ENCODE measurements at regions not wholly inside any gene's neighbourhood (a gene's known extent, or its start where the extent isn't known, plus 50 kb on each side); places are given as distances from the start of the nearest gene placed in this dataset.
"Not testable (repeated sequence)": the region's sequence is repeated elsewhere in the genome, so short reads cannot be mapped to it uniquely, and the experiment has no call there.

GRCh38 chr3:28575746-28576613, 227.4 kb upstream of the AZI2 start:
- no peak for DNase-seq

GRCh38 chr3:28576614-28577200, 228.1 kb upstream of the AZI2 start:
- DNase-seq: no peak

GRCh38 chr3:28577941-28578500, 229.4 kb upstream of the AZI2 start:
- DNase-seq: no peak

GRCh38 chr3:28586325-28586724, 237.7 kb upstream of the AZI2 start:
- DNase-seq: no peak

- DNase-seq: no peak
Measured at GRCh38 chr3:28587723-28588122, 239.1 kb upstream of the AZI2 start.

GRCh38 chr3:28590216-28590615, 241.6 kb upstream of the AZI2 start:
- DNase-seq: no peak

GRCh38 chr3:28590860-28591259, 242.2 kb upstream of the AZI2 start:
- no peak for DNase-seq

GRCh38 chr3:28595372-28595771, 246.7 kb upstream of the AZI2 start:
- no peak for DNase-seq

GRCh38 chr3:28597452-28597851, 248.8 kb upstream of the AZI2 start:
- no peak for DNase-seq

GRCh38 chr3:28598165-28598564, 249.5 kb upstream of the AZI2 start:
- no peak for DNase-seq

- DNase-seq: no peak
Measured at GRCh38 chr3:28601291-28601690, 252.7 kb upstream of the AZI2 start.

- DNase-seq: no peak
Measured at GRCh38 chr3:28606283-28606682, 257.7 kb upstream of the AZI2 start.

- no peak for DNase-seq
Measured at GRCh38 chr3:28612232-28612631, 263.6 kb upstream of the AZI2 start.

- DNase-seq: no peak
Measured at GRCh38 chr3:28613511-28614106, 265.0 kb upstream of the AZI2 start.

- DNase-seq: no peak
Measured at GRCh38 chr3:28615071-28615470, 266.4 kb upstream of the AZI2 start.

- DNase-seq: no peak
Measured at GRCh38 chr3:28615971-28616370, 267.3 kb upstream of the AZI2 start.

- no peak for DNase-seq
Measured at GRCh38 chr3:28617821-28618220, 269.2 kb upstream of the AZI2 start.

GRCh38 chr3:28623106-28623505, 274.5 kb upstream of the AZI2 start:
- no peak for DNase-seq

- no peak for DNase-seq
Measured at GRCh38 chr3:28624084-28624483, 275.5 kb upstream of the AZI2 start.

GRCh38 chr3:28627843-28628242, 279.2 kb upstream of the AZI2 start:
- DNase-seq: not testable (repeated sequence)

GRCh38 chr3:28634019-28634418, 285.4 kb upstream of the AZI2 start:
- DNase-seq: no peak

- DNase-seq: no peak
Measured at GRCh38 chr3:28637742-28638141, 289.1 kb upstream of the AZI2 start.

GRCh38 chr3:28645149-28645548, 296.5 kb upstream of the AZI2 start:
- no peak for DNase-seq

- no peak for DNase-seq
Measured at GRCh38 chr3:28646435-28646834, 297.8 kb upstream of the AZI2 start.
